ENCODE measurements at regions not wholly inside any gene's neighbourhood (a gene's known extent, or its start where the extent isn't known, plus 50 kb on each side); places are given as distances from the start of the nearest gene placed in this dataset.

DNA sequence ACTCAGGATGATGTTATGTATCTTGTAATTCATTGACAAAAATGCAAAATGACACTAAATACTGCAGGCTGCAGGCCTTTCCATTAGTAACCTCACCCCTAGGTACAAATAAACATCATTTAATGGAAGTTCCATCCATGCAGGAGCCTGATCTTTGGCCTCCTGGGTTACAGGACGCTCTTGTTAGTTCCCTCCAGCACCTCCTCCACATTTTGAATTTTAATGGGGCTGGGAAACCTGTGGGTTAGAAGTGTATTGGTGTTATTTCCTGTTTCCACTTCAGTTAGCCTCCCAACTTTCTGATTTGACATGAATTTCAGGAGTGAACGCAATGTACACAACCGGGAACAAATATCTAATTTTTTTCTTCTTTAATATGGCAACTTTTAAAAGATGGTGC lies 237.1 kb upstream of the ARGLU1 start:
- Histone ChIP-seq H3K4me3 (ENCODE audit: low read depth, low read length, poor library complexity, severe bottlenecking) (no peak overlapping the region), H3K27ac (ENCODE audit: low read depth, low read length, poor library complexity, severe bottlenecking) (no peak overlapping the region), H3K4me1 (ENCODE audit: insufficient read depth, low read length, poor library complexity, severe bottlenecking) (no peaks in the 10 kb centered on the region), H3K27me3 (replicated peaks; ENCODE audit: insufficient read depth, low read depth, low read length, poor library complexity) (peaks cover 60% of the 10 kb centered on the region), H3K36me3 (ENCODE audit: insufficient read depth, low read length, poor library complexity, severe bottlenecking) (no peaks in the 10 kb centered on the region), H3K9me3 (ENCODE audit: low read depth, low read length, poor library complexity, severe bottlenecking) (no peaks in the 10 kb centered on the region)
- intact Hi-C loops (cut with micrococcal nuclease; ENCODE audit: unreplicated experiment): no loop called here
- ChIA-PET CTCF (no interaction called here), POLR2A (ENCODE audit: low non-redundant PET) (no interaction called here)
- DNase-seq (ENCODE audit: low spot score): no peak
- TF ChIP-seq CTCF (conservative IDR thresholded peaks at IDR 0.05; ENCODE audit: low read depth, low read length) (no peak), EZH2 (IDR thresholded peaks at IDR 0.05; ENCODE audit: borderline replicate concordance, low read depth, low read length, poor library complexity, severe bottlenecking) (no peak)
- no TSS peak for BruUV-seq (replicated peaks)

GRCh38 chr13:106802917-106803316 lies 235.0 kb upstream of the ARGLU1 start:
- Histone ChIP-seq H3K4me1 (ENCODE audit: insufficient read depth, low read length, poor library complexity, severe bottlenecking) (no peaks in the 10 kb centered on the region), H3K36me3 (ENCODE audit: insufficient read depth, low read length, poor library complexity, severe bottlenecking) (no peaks in the 10 kb centered on the region), H3K4me3 (ENCODE audit: low read depth, low read length, poor library complexity, severe bottlenecking) (no peak overlapping the region), H3K9me3 (ENCODE audit: low read depth, low read length, poor library complexity, severe bottlenecking) (no peaks in the 10 kb centered on the region), H3K27ac (ENCODE audit: low read depth, low read length, poor library complexity, severe bottlenecking) (no peak overlapping the region), H3K27me3 (replicated peaks; ENCODE audit: insufficient read depth, low read depth, low read length, poor library complexity) (peaks cover 63% of the 10 kb centered on the region)
- BruUV-seq (replicated peaks): no TSS peak
- intact Hi-C loops (cut with micrococcal nuclease; ENCODE audit: unreplicated experiment): no loop called here
- ChIA-PET CTCF (no interaction called here), POLR2A (ENCODE audit: low non-redundant PET) (no interaction called here)
- DNase-seq (ENCODE audit: low spot score): no peak
- TF ChIP-seq EZH2 (IDR thresholded peaks at IDR 0.05; ENCODE audit: borderline replicate concordance, low read depth, low read length, poor library complexity, severe bottlenecking): no peak
- TF ChIP-seq CTCF (conservative IDR thresholded peaks at IDR 0.05; ENCODE audit: low read depth, low read length): no peak

DNA sequence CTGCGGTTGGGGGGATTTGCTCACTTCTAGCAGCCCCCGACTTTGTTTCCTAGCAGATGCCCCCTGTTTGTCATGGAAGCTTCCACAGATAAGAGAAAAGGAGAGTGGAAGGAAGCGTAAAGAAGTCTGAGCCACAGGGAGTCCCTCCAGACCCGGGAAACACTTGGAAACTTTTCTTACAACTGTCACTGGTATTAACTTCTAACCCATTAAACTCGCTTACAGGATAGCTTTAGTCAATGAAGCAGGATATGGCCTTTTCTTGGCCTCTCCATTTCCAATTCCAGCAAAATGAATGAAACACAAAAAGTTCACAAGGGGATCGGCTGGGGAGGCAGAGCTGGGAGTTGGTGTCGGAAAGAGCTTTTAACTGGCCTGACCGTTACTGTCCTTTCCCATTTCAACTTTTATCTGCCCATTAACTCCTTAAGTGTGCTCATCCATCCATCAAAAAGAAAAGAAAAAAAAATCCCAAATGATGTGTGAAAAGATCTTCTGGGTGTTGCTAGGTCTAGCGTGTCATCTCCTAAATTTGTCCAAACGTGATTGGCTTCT lies 231.9 kb upstream of the ARGLU1 start:
- Histone ChIP-seq H3K27me3 (replicated peaks; ENCODE audit: insufficient read depth, low read depth, low read length, poor library complexity) (peaks cover 47% of the 10 kb centered on the region), H3K27ac (ENCODE audit: low read depth, low read length, poor library complexity, severe bottlenecking) (no peak overlapping the region), H3K4me1 (ENCODE audit: insufficient read depth, low read length, poor library complexity, severe bottlenecking) (no peaks in the 10 kb centered on the region), H3K9me3 (ENCODE audit: low read depth, low read length, poor library complexity, severe bottlenecking) (no peaks in the 10 kb centered on the region), H3K36me3 (ENCODE audit: insufficient read depth, low read length, poor library complexity, severe bottlenecking) (no peaks in the 10 kb centered on the region), H3K4me3 (ENCODE audit: low read depth, low read length, poor library complexity, severe bottlenecking) (no peak overlapping the region)
- BruUV-seq (replicated peaks): no TSS peak
- TF ChIP-seq EZH2 (IDR thresholded peaks at IDR 0.05; ENCODE audit: borderline replicate concordance, low read depth, low read length, poor library complexity, severe bottlenecking) (no peak), CTCF (conservative IDR thresholded peaks at IDR 0.05; ENCODE audit: low read depth, low read length) (no peak)
- intact Hi-C loops (cut with micrococcal nuclease; ENCODE audit: unreplicated experiment): no loop called here
- DNase-seq (ENCODE audit: low spot score): no peak
- CTCF ChIA-PET: no interaction called here
- POLR2A ChIA-PET (ENCODE audit: low non-redundant PET): no interaction called here

All from A673 (cell line).